HG02870 (cell line): ENCODE measurements at regions not wholly inside any gene's neighbourhood (a gene's known extent, or its start where the extent isn't known, plus 50 kb on each side); places are given as distances from the start of the nearest gene placed in this dataset.
"Not testable (repeated sequence)": the region's sequence is repeated elsewhere in the genome, so short reads cannot be mapped to it uniquely, and the experiment has no call there.

ENCODE experiments used
- ATAC-seq: cut with Tn5 transposase; IDR thresholded peaks from one replicate; pipeline ENCODE4 v1.9.1; 2021; ENCODE audit warnings: mild to moderate bottlenecking, moderate library complexity; ENCODE audit not compliant: unreplicated experiment

- not testable (repeated sequence) for ATAC-seq
Measured at GRCh38 chrX:87465757-87466156, 51.8 kb upstream of the KLHL4 start.
